Endothelial cell of umbilical vein (primary cell): ENCODE measurements at regions not wholly inside any gene's neighbourhood (a gene's known extent, or its start where the extent isn't known, plus 50 kb on each side); places are given as distances from the start of the nearest gene placed in this dataset.

Experiments used
- MYC ChIP-seq: IDR thresholded peaks from one replicate; pipeline ENCODE4 v1.6.1; 2011; ENCODE audit warnings: mild to moderate bottlenecking, low read depth, low read length
- TF ChIP-seq, protein P1 (sequence below), 2 donors: IDR thresholded peaks; 1 replicate in 1 of 2; 2 replicates in 1 of 2; pipeline ENCODE4 v1.5.1; 2011; ENCODE audit warnings: low read length in 2 of 2, mild to moderate bottlenecking in 2 of 2, moderate library complexity in 2 of 2, control low read depth in 1 of 2, inconsistent platforms in 1 of 2, low read depth in 1 of 2; ENCODE audit not compliant: insufficient read depth in 1 of 2; ENCODE audit errors: extremely low read depth in 1 of 2

DNA sequence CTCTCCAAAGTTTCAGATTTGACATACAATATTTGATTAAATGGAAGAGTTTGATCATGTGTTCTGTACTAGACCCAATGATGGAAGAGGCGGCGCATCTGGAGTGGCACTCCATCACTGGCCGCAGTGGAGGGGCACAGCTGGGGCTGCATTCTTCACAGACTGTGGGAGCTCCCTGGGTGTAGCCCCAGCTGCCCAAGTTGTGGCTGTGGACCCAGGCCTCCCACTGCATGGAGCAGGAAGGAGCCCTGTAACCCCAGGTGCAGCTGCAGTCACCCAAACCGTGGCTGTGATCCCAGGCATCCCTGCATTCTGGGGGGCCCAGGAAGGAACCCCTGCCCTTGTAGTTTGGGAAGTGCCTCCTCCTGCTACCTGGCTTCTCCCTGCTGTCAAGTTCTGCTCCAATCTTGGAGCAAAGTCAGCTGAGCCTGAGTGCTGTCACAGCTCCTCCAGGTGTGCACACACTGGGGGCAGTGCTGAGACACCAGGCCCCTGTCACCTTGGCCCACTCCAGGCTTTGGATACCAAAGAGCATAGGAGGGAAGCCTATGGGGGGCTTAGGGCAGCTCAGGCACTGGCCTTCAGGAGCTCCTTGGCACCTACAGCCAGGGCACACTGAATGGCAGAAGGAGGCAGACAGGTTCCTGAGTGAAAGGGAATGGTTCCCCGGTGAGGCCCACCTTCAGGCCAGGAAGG is 651.9 kb upstream of the BCHE start:
- TF ChIP-seq MYC: no peak
- TF ChIP-seq, protein P1, sequence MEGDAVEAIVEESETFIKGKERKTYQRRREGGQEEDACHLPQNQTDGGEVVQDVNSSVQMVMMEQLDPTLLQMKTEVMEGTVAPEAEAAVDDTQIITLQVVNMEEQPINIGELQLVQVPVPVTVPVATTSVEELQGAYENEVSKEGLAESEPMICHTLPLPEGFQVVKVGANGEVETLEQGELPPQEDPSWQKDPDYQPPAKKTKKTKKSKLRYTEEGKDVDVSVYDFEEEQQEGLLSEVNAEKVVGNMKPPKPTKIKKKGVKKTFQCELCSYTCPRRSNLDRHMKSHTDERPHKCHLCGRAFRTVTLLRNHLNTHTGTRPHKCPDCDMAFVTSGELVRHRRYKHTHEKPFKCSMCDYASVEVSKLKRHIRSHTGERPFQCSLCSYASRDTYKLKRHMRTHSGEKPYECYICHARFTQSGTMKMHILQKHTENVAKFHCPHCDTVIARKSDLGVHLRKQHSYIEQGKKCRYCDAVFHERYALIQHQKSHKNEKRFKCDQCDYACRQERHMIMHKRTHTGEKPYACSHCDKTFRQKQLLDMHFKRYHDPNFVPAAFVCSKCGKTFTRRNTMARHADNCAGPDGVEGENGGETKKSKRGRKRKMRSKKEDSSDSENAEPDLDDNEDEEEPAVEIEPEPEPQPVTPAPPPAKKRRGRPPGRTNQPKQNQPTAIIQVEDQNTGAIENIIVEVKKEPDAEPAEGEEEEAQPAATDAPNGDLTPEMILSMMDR (IDR thresholded peaks at IDR 0.05; ENCODE audit: extremely low read depth in 1 of 2, insufficient read depth in 1 of 2, low read depth in 1 of 2, low read length in 2 of 2): no peak
